Activated CD4-positive, alpha-beta memory T cell treated with anti-CD3 and anti-CD28 coated beads for 36 hours (primary cell): ENCODE measurements at regions not wholly inside any gene's neighbourhood (a gene's known extent, or its start where the extent isn't known, plus 50 kb on each side); places are given as distances from the start of the nearest gene placed in this dataset.
"Not testable (repeated sequence)": the region's sequence is repeated elsewhere in the genome, so short reads cannot be mapped to it uniquely, and the experiment has no call there.

Source experiments
- CTCF ChIA-PET: fragments of 350-600 bp; sonication (Branson Sonifier 250); formaldehyde crosslinking; loops from one replicate; lab custom pipeline; 2021; ENCODE audit warnings: antibody characterized with exemption, inconsistent platforms; lab: Charles Lee
- POLR2A ChIA-PET: fragments of 350-600 bp; sonication (Branson Sonifier 250); formaldehyde crosslinking; loops from one replicate; lab custom pipeline; 2021; ENCODE audit warnings: antibody characterized with exemption; lab: Charles Lee
- DNase-seq: peaks from one replicate; pipeline ENCODE4 v3.0.0-alpha.2; 2020
- H3K27ac Mint-ChIP-seq: one replicate; pipeline ENCODE4 v1.8.0; 2021; ENCODE audit warnings: mixed read lengths
- H3K27me3 Mint-ChIP-seq: one replicate; pipeline ENCODE4 v1.8.0; 2021; ENCODE audit warnings: mixed read lengths
- H3K36me3 Mint-ChIP-seq: one replicate; pipeline ENCODE4 v1.8.0; 2021; ENCODE audit warnings: mixed read lengths
- H3K4me1 Mint-ChIP-seq: one replicate; pipeline ENCODE4 v1.8.0; 2021; ENCODE audit warnings: low read depth, mixed read lengths
- H3K4me3 Mint-ChIP-seq: one replicate; pipeline ENCODE4 v1.8.0; 2021; ENCODE audit warnings: mild to moderate bottlenecking, mixed read lengths
- H3K9me3 Mint-ChIP-seq: one replicate; pipeline ENCODE4 v1.8.0; 2021; ENCODE audit warnings: mixed read lengths
- intact Hi-C: fragments of 100-400 bp; cut with micrococcal nuclease; formaldehyde crosslinking; loops from one replicate; pipeline ENCODE4 v1.15.1; 2023

- H3K27ac Mint-ChIP-seq, result no peak overlapping the region
- POLR2A ChIA-PET, result no interaction called here
- no peaks in the 10 kb centered on the region for H3K36me3 Mint-ChIP-seq
- no peak for DNase-seq
- H3K4me3 Mint-ChIP-seq, result no peak overlapping the region
- intact Hi-C loops, result no loop called here
- H3K9me3 Mint-ChIP-seq, result peaks cover 27% of the 10 kb centered on the region
- CTCF ChIA-PET, result no interaction called here
- H3K27me3 Mint-ChIP-seq, result no peaks in the 10 kb centered on the region
- H3K4me1 Mint-ChIP-seq, result no peaks in the 10 kb centered on the region
These were observed 57.3 kb upstream of the ADGRA3 start for GRCh38 chr4:22573198-22573597.

GRCh38 chr4:22573641-22574040 is 57.8 kb upstream of the ADGRA3 start:
- peaks cover 27% of the 10 kb centered on the region for H3K9me3 Mint-ChIP-seq
- ChIA-PET POLR2A (no interaction called here), CTCF (no interaction called here)
- no peak overlapping the region for H3K4me3 Mint-ChIP-seq
- intact Hi-C loops, result no loop called here
- no peak overlapping the region for H3K27ac Mint-ChIP-seq
- H3K27me3 Mint-ChIP-seq, result no peaks in the 10 kb centered on the region
- H3K36me3 Mint-ChIP-seq, result no peaks in the 10 kb centered on the region
- no peak for DNase-seq
- no peaks in the 10 kb centered on the region for H3K4me1 Mint-ChIP-seq

- ChIA-PET POLR2A (no interaction called here), CTCF (no interaction called here)
- H3K4me1 Mint-ChIP-seq, result no peaks in the 10 kb centered on the region
- intact Hi-C loops, result no loop called here
- H3K9me3 Mint-ChIP-seq, result peaks cover 27% of the 10 kb centered on the region
- no peak overlapping the region for H3K4me3 Mint-ChIP-seq
- H3K27ac Mint-ChIP-seq, result no peak overlapping the region
- H3K36me3 Mint-ChIP-seq, result no peaks in the 10 kb centered on the region
- H3K27me3 Mint-ChIP-seq, result no peaks in the 10 kb centered on the region
- no peak for DNase-seq
These were observed 58.6 kb upstream of the ADGRA3 start for GRCh38 chr4:22574424-22574823.

GRCh38 chr4:22574880-22575279 is 59.0 kb upstream of the ADGRA3 start:
- H3K4me3 Mint-ChIP-seq, result no peak overlapping the region
- ChIA-PET CTCF (no interaction called here), POLR2A (no interaction called here)
- H3K9me3 Mint-ChIP-seq, result peaks cover 23% of the 10 kb centered on the region
- no peak for DNase-seq
- no peaks in the 10 kb centered on the region for H3K36me3 Mint-ChIP-seq
- intact Hi-C loops, result no loop called here
- H3K27ac Mint-ChIP-seq, result no peak overlapping the region
- H3K4me1 Mint-ChIP-seq, result no peaks in the 10 kb centered on the region
- no peaks in the 10 kb centered on the region for H3K27me3 Mint-ChIP-seq

- intact Hi-C loops, result no loop called here
- Mint-ChIP-seq H3K27me3 (no peaks in the 10 kb centered on the region), H3K4me3 (no peak overlapping the region), H3K27ac (no peak overlapping the region), H3K36me3 (no peaks in the 10 kb centered on the region), H3K4me1 (no peaks in the 10 kb centered on the region), H3K9me3 (peaks cover 2% of the 10 kb centered on the region)
- no peak for DNase-seq
- ChIA-PET CTCF (no interaction called here), POLR2A (no interaction called here)
These were observed 71.4 kb upstream of the ADGRA3 start for GRCh38 chr4:22587253-22587652.

- no peak overlapping the region for H3K4me3 Mint-ChIP-seq
- no peak for DNase-seq
- ChIA-PET CTCF (no interaction called here), POLR2A (no interaction called here)
- intact Hi-C loops, result no loop called here
- H3K4me1 Mint-ChIP-seq, result no peaks in the 10 kb centered on the region
- H3K27ac Mint-ChIP-seq, result no peak overlapping the region
- H3K36me3 Mint-ChIP-seq, result no peaks in the 10 kb centered on the region
- no peaks in the 10 kb centered on the region for H3K27me3 Mint-ChIP-seq
- H3K9me3 Mint-ChIP-seq, result peaks cover 2% of the 10 kb centered on the region
These were observed 78.1 kb upstream of the ADGRA3 start for GRCh38 chr4:22593933-22594332.

GRCh38 chr4:22595684-22596083 is 79.8 kb upstream of the ADGRA3 start:
- CTCF ChIA-PET, result no interaction called here
- Mint-ChIP-seq H3K4me1 (no peaks in the 10 kb centered on the region), H3K4me3 (no peak overlapping the region)

GRCh38 chr4:22596409-22596808 is 80.5 kb upstream of the ADGRA3 start:
- H3K27ac Mint-ChIP-seq, result no peak overlapping the region
- H3K9me3 Mint-ChIP-seq, result no peaks in the 10 kb centered on the region
- no peak overlapping the region for H3K4me3 Mint-ChIP-seq
- no peaks in the 10 kb centered on the region for H3K4me1 Mint-ChIP-seq
- ChIA-PET POLR2A (no interaction called here), CTCF (no interaction called here)
- intact Hi-C loops, result no loop called here
- DNase-seq, result no peak
- no peaks in the 10 kb centered on the region for H3K36me3 Mint-ChIP-seq
- no peaks in the 10 kb centered on the region for H3K27me3 Mint-ChIP-seq

More at GRCh38 chr4:22595684-22596083, 79.8 kb upstream of the ADGRA3 start:
- intact Hi-C loops, result no loop called here
- no peaks in the 10 kb centered on the region for H3K27me3 Mint-ChIP-seq
- POLR2A ChIA-PET, result no interaction called here
- DNase-seq, result no peak
- no peaks in the 10 kb centered on the region for H3K36me3 Mint-ChIP-seq
- no peaks in the 10 kb centered on the region for H3K9me3 Mint-ChIP-seq
- H3K27ac Mint-ChIP-seq, result no peak overlapping the region

- intact Hi-C loops, result no loop called here
These were observed 81.6 kb upstream of the ADGRA3 start for GRCh38 chr4:22597471-22597870.

GRCh38 chr4:22598113-22599047 is 82.5 kb upstream of the ADGRA3 start:
- POLR2A ChIA-PET, H3K27ac Mint-ChIP-seq, DNase-seq, H3K9me3 Mint-ChIP-seq, H3K4me1 Mint-ChIP-seq, CTCF ChIA-PET, H3K4me3 Mint-ChIP-seq, H3K36me3 Mint-ChIP-seq, intact Hi-C loops, H3K27me3 Mint-ChIP-seq: not testable (repeated sequence)

More at GRCh38 chr4:22597471-22597870, 81.6 kb upstream of the ADGRA3 start:
- ChIA-PET CTCF (no interaction called here), POLR2A (no interaction called here)
- Mint-ChIP-seq H3K27ac (no peak overlapping the region), H3K4me1 (no peaks in the 10 kb centered on the region), H3K9me3 (no peaks in the 10 kb centered on the region), H3K4me3 (no peak overlapping the region), H3K36me3 (no peaks in the 10 kb centered on the region), H3K27me3 (no peaks in the 10 kb centered on the region)
- DNase-seq, result no peak

GRCh38 chr4:22599228-22599928 is 83.5 kb upstream of the ADGRA3 start:
- H3K9me3 Mint-ChIP-seq, CTCF ChIA-PET, H3K4me3 Mint-ChIP-seq, H3K27me3 Mint-ChIP-seq, H3K36me3 Mint-ChIP-seq, H3K4me1 Mint-ChIP-seq, H3K27ac Mint-ChIP-seq, POLR2A ChIA-PET, DNase-seq, intact Hi-C loops: not testable (repeated sequence)

GRCh38 chr4:22599929-22600432 is 84.1 kb upstream of the ADGRA3 start:
- H3K27ac Mint-ChIP-seq, H3K36me3 Mint-ChIP-seq, intact Hi-C loops, DNase-seq, CTCF ChIA-PET, H3K4me3 Mint-ChIP-seq, POLR2A ChIA-PET, H3K4me1 Mint-ChIP-seq, H3K9me3 Mint-ChIP-seq, H3K27me3 Mint-ChIP-seq: not testable (repeated sequence)
